ENCODE measurements at regions not wholly inside any gene's neighbourhood (a gene's known extent, or its start where the extent isn't known, plus 50 kb on each side); places are given as distances from the start of the nearest gene placed in this dataset.

GRCh38 chrX:26050099-26050498 lies 88.0 kb upstream of the MAGEB18 start:
- TF ChIP-seq FOXA1 (IDR thresholded peaks at IDR 0.05): no peak
- no peak for TF ChIP-seq FOXK2 (IDR thresholded peaks at IDR 0.05)
- no peak for TF ChIP-seq HDGF (IDR thresholded peaks at IDR 0.05; ENCODE audit: borderline replicate concordance)
- no peak for TF ChIP-seq FOXM1 (IDR thresholded peaks at IDR 0.05; ENCODE audit: borderline replicate concordance)
- no peak for TF ChIP-seq SP1 (IDR thresholded peaks at IDR 0.05)
- TF ChIP-seq BHLHE40 (IDR thresholded peaks at IDR 0.05; ENCODE audit: borderline replicate concordance): no peak
- no peak for TF ChIP-seq TARDBP (IDR thresholded peaks at IDR 0.05)
- TF ChIP-seq NFRKB (IDR thresholded peaks at IDR 0.05): no peak
- no peak for TF ChIP-seq SUZ12 (IDR thresholded peaks at IDR 0.05)
- TF ChIP-seq, protein P1, sequence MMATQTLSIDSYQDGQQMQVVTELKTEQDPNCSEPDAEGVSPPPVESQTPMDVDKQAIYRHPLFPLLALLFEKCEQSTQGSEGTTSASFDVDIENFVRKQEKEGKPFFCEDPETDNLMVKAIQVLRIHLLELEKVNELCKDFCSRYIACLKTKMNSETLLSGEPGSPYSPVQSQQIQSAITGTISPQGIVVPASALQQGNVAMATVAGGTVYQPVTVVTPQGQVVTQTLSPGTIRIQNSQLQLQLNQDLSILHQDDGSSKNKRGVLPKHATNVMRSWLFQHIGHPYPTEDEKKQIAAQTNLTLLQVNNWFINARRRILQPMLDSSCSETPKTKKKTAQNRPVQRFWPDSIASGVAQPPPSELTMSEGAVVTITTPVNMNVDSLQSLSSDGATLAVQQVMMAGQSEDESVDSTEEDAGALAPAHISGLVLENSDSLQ (IDR thresholded peaks at IDR 0.05): no peak
- TF ChIP-seq ELF4 (IDR thresholded peaks at IDR 0.05): no peak
- TF ChIP-seq ZNF384 (IDR thresholded peaks at IDR 0.05): no peak
- no peak for TF ChIP-seq LEF1 (IDR thresholded peaks at IDR 0.05; ENCODE audit: borderline replicate concordance)
- no peak for TF ChIP-seq ARNT (IDR thresholded peaks at IDR 0.05)

Measured in HEK293T (cell line).